A673 (cell line): ENCODE measurements at regions not wholly inside any gene's neighbourhood (a gene's known extent, or its start where the extent isn't known, plus 50 kb on each side); places are given as distances from the start of the nearest gene placed in this dataset.

Experiments
- CTCF ChIP-seq: fragments of 300-800, 200-600 bp; sonication (generic); conservative IDR thresholded peaks from 2 replicates; pipeline ENCODE4 v1.5.1; 2017; ENCODE audit warnings: low read depth, mild to moderate bottlenecking, antibody characterized with exemption, low read length, moderate library complexity, mixed read lengths
- EZH2 ChIP-seq: fragments of 200-600 bp; sonication (generic); IDR thresholded peaks from 2 replicates; pipeline ENCODE4 v1.6.1; 2017; ENCODE audit warnings: borderline replicate concordance, low read depth, mild to moderate bottlenecking, mixed read lengths, antibody characterized with exemption, low read length; ENCODE audit not compliant: poor library complexity, severe bottlenecking

- no peak for TF ChIP-seq CTCF
- no peak for TF ChIP-seq EZH2
Observed at GRCh38 chr9:86459599-86460155, 105.5 kb upstream of the TUT7 start.
